ENCODE measurements at regions not wholly inside any gene's neighbourhood (a gene's known extent, or its start where the extent isn't known, plus 50 kb on each side); places are given as distances from the start of the nearest gene placed in this dataset. TPM values are rescaled to one million over a fixed set of nuclear protein-coding genes. Genes with fewer than 3 reads are reported as not detected.

DNA sequence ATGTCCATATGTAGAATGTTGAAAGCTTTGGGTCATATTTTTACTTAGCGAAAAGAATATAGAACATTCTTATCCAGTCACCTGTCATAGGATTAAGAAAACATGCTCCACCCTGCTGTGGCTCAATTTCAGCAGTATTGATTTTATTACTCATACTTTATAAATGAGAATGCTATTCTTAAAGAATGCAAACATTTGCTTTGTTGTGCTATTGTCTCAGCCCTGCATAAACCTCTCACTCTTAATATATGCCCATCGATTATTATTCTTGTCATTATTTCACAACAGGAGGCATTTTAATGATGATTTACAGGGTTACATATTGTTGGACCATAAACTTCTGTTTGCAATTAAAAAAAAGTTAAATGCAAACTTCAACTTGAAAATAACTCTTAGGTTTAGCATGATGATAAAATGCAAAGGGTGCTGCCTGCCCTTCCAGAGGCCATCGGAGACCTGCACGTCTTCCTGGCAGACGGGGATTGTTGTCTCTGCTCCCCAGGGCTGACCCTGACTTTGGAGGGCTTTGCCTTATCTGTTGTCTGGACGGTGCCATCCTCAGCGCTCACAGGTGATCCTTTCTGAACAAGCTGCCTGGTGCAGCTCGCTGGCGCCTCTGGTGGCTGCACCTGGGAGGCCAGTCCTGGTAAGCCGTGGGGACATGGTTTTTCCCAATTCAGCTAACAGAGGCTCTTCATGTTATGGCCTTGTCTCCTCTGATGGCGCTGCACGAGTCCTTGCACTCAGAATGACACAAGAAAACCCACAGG, 50.0 kb upstream of the SHH start:
- intact Hi-C loops (cut with DNase I), result no loop called here
- Histone ChIP-seq H3K9me3 (no peaks in the 10 kb centered on the region), H3K4me3 (no peak overlapping the region), H3K36me3 (no peaks in the 10 kb centered on the region), H3K4me1 (ENCODE audit: insufficient read depth) (no peaks in the 10 kb centered on the region), H3K27ac (no peak overlapping the region), H3K27me3 (no peaks in the 10 kb centered on the region)
- TF ChIP-seq EP300 (IDR thresholded peaks at IDR 0.05) (no peak), POLR2A (IDR thresholded peaks at IDR 0.05) (no peak)
- TF ChIP-seq, protein P1, sequence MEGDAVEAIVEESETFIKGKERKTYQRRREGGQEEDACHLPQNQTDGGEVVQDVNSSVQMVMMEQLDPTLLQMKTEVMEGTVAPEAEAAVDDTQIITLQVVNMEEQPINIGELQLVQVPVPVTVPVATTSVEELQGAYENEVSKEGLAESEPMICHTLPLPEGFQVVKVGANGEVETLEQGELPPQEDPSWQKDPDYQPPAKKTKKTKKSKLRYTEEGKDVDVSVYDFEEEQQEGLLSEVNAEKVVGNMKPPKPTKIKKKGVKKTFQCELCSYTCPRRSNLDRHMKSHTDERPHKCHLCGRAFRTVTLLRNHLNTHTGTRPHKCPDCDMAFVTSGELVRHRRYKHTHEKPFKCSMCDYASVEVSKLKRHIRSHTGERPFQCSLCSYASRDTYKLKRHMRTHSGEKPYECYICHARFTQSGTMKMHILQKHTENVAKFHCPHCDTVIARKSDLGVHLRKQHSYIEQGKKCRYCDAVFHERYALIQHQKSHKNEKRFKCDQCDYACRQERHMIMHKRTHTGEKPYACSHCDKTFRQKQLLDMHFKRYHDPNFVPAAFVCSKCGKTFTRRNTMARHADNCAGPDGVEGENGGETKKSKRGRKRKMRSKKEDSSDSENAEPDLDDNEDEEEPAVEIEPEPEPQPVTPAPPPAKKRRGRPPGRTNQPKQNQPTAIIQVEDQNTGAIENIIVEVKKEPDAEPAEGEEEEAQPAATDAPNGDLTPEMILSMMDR (IDR thresholded peaks at IDR 0.05), result no peak
- no peak for DNase-seq
- WGBS, 3 donors, result 65 to 72% (median 67%) methylated on average over 12 of the region's 12 CpGs

Small RNA genes lying in the stretch of these regions (small RNA-seq; reads per million reads assigned to genes)
- not detected for gene AC093813.1
- not detected for gene RF00019

All from ovary (tissue), 7 donors.